ENCODE measurements at regions not wholly inside any gene's neighbourhood (a gene's known extent, or its start where the extent isn't known, plus 50 kb on each side); places are given as distances from the start of the nearest gene placed in this dataset.

DNA sequence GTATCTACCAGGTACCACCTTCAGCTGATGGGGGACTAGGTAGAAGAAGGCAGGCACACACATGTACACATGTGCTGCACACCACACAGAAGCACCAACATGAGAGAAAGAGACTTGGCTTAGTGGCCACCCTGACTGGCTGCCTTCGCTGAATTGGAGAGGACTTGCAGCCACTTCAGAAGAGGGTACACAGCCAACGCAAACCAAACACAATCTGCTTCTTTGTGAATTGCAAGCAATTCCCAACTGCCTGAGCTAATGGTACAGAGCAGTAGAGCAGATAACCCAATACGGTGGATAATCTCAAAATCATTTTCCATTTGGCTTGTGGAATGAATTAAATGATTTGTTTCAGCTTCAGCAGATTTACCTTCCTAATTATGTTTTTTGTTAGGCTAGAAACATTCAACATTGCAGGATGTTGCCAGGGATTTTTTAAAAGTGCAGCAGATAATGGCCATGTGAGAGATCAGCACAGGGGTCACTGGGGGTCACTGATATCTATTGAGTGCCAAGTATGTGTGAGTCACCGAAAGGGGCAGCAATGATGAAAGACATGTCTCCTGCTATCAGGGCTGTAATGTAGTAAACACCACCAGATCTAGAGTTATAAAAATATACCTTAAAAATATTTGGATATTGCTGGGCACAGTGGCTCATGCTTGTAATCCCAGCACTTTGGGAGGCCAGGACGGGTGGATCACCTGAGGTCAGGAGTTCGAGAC lies 652.6 kb downstream of the BCL11A start:
- ATAC-seq = no peak
- peaks cover 0 to 2% of the 10 kb centered on the region in 2 donors for H3K9me3 Mint-ChIP-seq
- H3K27ac Mint-ChIP-seq = no peak overlapping the region
- H3K36me3 Mint-ChIP-seq = no peaks in the 10 kb centered on the region
- no peak for DNase-seq (ENCODE audit: low spot score in 2 of 2)

- H3K9me3 Mint-ChIP-seq = peaks cover 0 to 7% of the 10 kb centered on the region in 2 donors
- H3K36me3 Mint-ChIP-seq = no peaks in the 10 kb centered on the region
- ATAC-seq (no peak), DNase-seq (ENCODE audit: low spot score in 2 of 2) (no peak)
- H3K27ac Mint-ChIP-seq = no peak overlapping the region
Measured at GRCh38 chr2:59899692-59900091, 653.8 kb downstream of the BCL11A start.

DNA sequence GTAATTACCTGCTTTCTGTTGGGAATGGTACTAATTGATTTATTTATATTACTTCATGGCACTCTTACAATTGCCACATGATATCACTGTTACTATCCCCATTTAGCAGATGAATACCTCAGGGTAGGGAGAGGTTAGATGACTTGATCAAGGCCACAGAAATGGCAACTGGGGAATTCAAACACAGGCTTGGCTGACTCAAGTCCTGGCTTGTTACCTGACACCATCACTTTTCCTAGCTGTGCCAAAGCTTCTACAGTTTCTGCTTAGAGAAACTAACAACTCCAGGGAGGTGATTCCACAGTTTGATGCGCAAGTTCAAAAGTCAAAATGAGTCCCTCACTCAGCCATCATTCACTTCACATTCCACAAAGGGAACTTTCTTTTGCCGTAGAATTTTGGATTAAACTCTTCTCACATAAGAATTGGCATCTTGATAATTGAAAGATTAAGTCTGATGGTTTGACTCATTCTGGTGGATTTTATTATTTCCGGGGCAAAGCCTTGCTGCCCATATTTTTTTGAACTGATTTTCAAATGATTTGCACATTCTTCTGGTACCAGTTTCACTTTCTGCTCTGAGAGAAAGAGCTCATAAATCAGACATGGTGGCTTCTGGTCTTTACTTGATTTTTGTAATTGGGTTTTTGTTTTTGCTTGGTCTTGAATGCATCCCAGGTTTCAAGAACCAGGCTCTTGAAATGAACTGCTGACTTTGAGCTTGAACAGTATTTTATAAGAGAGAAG lies 656.8 kb downstream of the BCL11A start:
- no peak for ATAC-seq
- no peak for DNase-seq (ENCODE audit: low spot score in 2 of 2)
- H3K9me3 Mint-ChIP-seq = peaks cover 0 to 7% of the 10 kb centered on the region in 2 donors
- H3K36me3 Mint-ChIP-seq = no peaks in the 10 kb centered on the region
- H3K27ac Mint-ChIP-seq = no peak overlapping the region

- Mint-ChIP-seq H3K27ac (no peak overlapping the region), H3K36me3 (peaks cover 4 to 6% of the 10 kb centered on the region in 2 donors), H3K9me3 (peaks cover 0 to 18% of the 10 kb centered on the region in 2 donors)
- ATAC-seq (no peak), DNase-seq (ENCODE audit: low spot score in 2 of 2) (no peak)
Measured at GRCh38 chr2:59893612-59894011, 659.8 kb downstream of the BCL11A start.

GRCh38 chr2:59892398-59892797 lies 661.1 kb downstream of the BCL11A start:
- Mint-ChIP-seq H3K27ac (no peak overlapping the region), H3K9me3 (peaks cover 0 to 18% of the 10 kb centered on the region in 2 donors), H3K36me3 (peaks cover 4 to 6% of the 10 kb centered on the region in 2 donors)
- DNase-seq (ENCODE audit: low spot score in 2 of 2) (no peak), ATAC-seq (no peak)

DNA sequence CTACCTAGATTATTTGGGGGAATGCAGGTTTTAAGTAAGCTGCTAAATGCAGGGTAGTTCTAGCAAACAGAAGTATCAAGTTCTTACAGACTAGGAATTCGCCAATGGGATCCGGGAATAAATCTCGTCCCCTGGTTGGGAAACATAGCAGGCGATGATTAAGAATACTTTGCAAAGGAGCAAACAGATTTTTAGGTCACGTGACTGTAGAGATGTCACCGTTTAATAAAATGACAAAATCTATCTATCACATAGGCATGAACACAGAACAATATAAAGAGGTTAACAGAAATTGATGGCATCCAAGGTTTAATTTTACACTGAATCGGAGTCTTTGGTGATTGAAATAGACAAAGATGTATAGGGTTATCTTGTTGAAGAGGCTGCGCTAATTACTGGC lies 664.1 kb downstream of the BCL11A start:
- H3K27ac Mint-ChIP-seq = no peak overlapping the region
- H3K9me3 Mint-ChIP-seq = peaks cover 0 to 11% of the 10 kb centered on the region in 2 donors
- DNase-seq (ENCODE audit: low spot score in 2 of 2) (no peak), ATAC-seq (no peak)
- peaks cover 4 to 6% of the 10 kb centered on the region in 2 donors for H3K36me3 Mint-ChIP-seq

DNA sequence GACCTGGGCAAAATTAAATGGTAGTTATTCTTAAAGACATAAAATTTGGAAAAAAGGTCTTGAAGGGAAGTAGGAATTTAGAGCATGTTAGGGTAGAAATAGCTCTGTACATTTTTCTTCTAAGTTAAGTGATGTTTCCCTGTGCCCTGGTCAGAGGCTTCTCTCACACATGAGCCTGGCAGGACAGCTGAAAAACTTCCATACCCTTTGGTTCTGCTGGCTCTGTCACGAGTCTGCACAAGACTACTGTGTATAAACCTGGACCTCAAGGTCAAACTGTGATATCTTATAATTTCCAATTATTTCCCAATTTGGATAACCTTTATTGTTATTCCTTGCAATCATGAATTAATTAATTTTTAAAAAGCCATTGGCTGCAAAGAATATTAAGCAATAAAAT lies 664.7 kb downstream of the BCL11A start:
- Mint-ChIP-seq H3K36me3 (peaks cover 4 to 6% of the 10 kb centered on the region in 2 donors), H3K9me3 (peaks cover 0 to 11% of the 10 kb centered on the region in 2 donors), H3K27ac (no peak overlapping the region)
- ATAC-seq = no peak
- DNase-seq (ENCODE audit: low spot score in 2 of 2) = no peak

- peaks cover 0 to 11% of the 10 kb centered on the region in 2 donors for H3K9me3 Mint-ChIP-seq
- H3K36me3 Mint-ChIP-seq = peaks cover 4 to 6% of the 10 kb centered on the region in 2 donors
- H3K27ac Mint-ChIP-seq = peak overlapping the region in 1 of 2 donors; percentile 74
- DNase-seq (ENCODE audit: low spot score in 2 of 2) (peak in 1 of 2 donors; percentile 50), ATAC-seq (peak; percentile 97 to 99)
Measured at GRCh38 chr2:59888015-59888414, 665.4 kb downstream of the BCL11A start.

GRCh38 chr2:59887366-59887765 lies 666.1 kb downstream of the BCL11A start:
- Mint-ChIP-seq H3K27ac (peak overlapping the region; percentile 32 to 74), H3K9me3 (peaks cover 0 to 11% of the 10 kb centered on the region in 2 donors), H3K36me3 (peaks cover 4 to 6% of the 10 kb centered on the region in 2 donors)
- no peak for DNase-seq (ENCODE audit: low spot score in 2 of 2)
- ATAC-seq = no peak

- Mint-ChIP-seq H3K9me3 (peaks cover 0 to 11% of the 10 kb centered on the region in 2 donors), H3K36me3 (peaks cover 4 to 6% of the 10 kb centered on the region in 2 donors), H3K27ac (peak overlapping the region in 1 of 2 donors; percentile 74)
- DNase-seq (ENCODE audit: low spot score in 2 of 2) (no peak), ATAC-seq (no peak)
Measured at GRCh38 chr2:59886759-59887158, 666.7 kb downstream of the BCL11A start.

DNA sequence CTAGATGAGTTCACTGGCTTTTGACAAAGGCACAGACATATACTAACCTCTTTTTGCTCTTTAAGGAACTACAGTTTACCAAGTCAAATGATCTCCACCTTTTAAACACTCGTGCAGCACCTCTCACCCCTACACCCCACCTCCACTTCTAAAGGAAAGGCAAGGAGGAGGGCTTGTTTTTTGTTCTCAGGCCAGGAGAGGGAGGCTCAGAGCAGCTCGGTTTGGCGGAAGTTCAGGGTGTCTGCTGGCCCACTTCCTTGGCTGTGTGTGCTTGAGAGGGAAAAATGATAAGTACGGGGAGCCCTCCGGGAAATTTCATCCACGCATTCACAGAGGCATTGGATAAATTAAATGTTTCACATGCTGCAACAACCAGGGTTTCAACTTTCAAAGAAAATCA lies 667.9 kb downstream of the BCL11A start:
- no peak for ATAC-seq
- H3K27ac Mint-ChIP-seq = no peak overlapping the region
- H3K9me3 Mint-ChIP-seq = peaks cover 0 to 4% of the 10 kb centered on the region in 2 donors

DNA sequence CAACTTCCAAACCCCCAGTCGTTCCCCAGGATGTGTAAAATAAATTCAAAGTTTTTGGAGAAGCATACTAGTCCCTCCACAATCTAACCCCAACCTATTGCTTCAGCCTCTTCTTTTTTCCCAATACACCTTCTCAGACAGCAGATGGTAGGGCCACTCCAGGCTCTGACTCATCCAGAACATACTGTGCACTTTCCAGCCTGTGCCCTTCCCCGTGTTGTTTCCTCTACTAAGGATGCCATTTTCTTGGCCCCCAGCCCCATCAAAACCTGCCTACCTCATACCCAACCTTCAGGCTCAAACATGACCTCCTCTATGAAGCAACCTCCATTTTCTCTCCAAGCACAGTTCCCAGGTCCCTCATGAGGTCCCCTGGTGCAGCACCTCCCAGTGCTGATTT lies 669.3 kb downstream of the BCL11A start:
- DNase-seq (ENCODE audit: low spot score in 2 of 2) = no peak
- no peaks in the 10 kb centered on the region for H3K9me3 Mint-ChIP-seq
- no peaks in the 10 kb centered on the region for H3K36me3 Mint-ChIP-seq
- ATAC-seq = no peak
- no peak overlapping the region for H3K27ac Mint-ChIP-seq

More for the DNA sequence above, 667.9 kb downstream of the BCL11A start:
- H3K36me3 Mint-ChIP-seq = peaks cover 4 to 6% of the 10 kb centered on the region in 2 donors
- no peak for DNase-seq (ENCODE audit: low spot score in 2 of 2)

GRCh38 chr2:59882822-59883221 lies 670.6 kb downstream of the BCL11A start:
- ATAC-seq (no peak), DNase-seq (ENCODE audit: low spot score in 2 of 2) (no peak)
- no peaks in the 10 kb centered on the region for H3K36me3 Mint-ChIP-seq
- no peaks in the 10 kb centered on the region for H3K9me3 Mint-ChIP-seq
- no peak overlapping the region for H3K27ac Mint-ChIP-seq

- DNase-seq (ENCODE audit: low spot score in 2 of 2) (no peak), ATAC-seq (no peak)
- no peaks in the 10 kb centered on the region for H3K9me3 Mint-ChIP-seq
- no peaks in the 10 kb centered on the region for H3K36me3 Mint-ChIP-seq
- no peak overlapping the region for H3K27ac Mint-ChIP-seq
Measured at GRCh38 chr2:59882279-59882678, 671.2 kb downstream of the BCL11A start.

- no peak for ATAC-seq
- Mint-ChIP-seq H3K9me3 (peaks cover 0 to 4% of the 10 kb centered on the region in 2 donors), H3K36me3 (no peaks in the 10 kb centered on the region), H3K27ac (peak overlapping the region in 1 of 2 donors; percentile 7)
- no peak for DNase-seq (ENCODE audit: low spot score in 2 of 2)
Measured at GRCh38 chr2:59881218-59881617, 672.2 kb downstream of the BCL11A start.

DNA sequence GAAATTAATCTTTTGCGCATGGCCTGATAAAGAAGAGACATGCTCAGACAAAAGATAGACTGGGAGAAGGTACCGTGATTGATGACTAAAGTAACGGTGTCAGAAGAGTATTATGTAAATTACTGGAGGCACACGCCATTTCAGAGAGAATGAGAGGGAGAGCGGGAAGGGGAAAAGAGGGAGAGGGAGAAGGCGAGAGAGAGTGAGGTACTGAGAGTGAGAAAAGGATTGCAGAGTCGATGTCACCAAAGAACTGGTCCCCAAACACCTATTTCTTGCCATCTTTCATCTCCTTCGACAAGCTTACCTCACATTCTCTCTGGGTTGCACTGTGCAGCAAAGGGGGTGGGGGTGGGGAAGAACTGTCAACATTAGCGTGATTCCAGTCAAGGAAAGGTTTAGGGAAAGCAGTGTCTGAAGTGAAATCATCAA lies 673.7 kb downstream of the BCL11A start:
- Mint-ChIP-seq H3K9me3 (peaks cover 0 to 5% of the 10 kb centered on the region in 2 donors), H3K27ac (no peak overlapping the region), H3K36me3 (no peaks in the 10 kb centered on the region)
- DNase-seq (ENCODE audit: low spot score in 2 of 2) (no peak), ATAC-seq (no peak)

DNA sequence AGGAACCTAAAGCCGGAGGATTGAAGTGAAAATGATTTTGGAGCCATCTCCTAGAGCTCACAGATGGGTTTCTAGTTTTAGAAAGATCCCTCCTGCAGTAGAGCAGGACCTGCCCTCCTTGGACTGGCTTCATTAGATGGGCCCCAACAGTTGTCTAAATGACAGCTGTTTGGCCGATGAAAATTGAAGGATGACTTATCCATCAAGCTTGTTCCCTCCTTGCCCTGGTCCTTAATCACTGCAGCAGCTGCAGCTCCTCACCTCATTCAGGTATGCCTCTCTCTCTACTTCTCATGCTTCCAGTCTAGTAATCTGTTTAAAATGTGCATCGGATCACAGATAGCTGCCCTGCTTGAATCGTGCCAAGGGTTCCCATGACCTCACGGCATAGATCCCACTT lies 677.6 kb downstream of the BCL11A start:
- Mint-ChIP-seq H3K27ac (no peak overlapping the region), H3K36me3 (no peaks in the 10 kb centered on the region), H3K9me3 (peaks cover 0 to 5% of the 10 kb centered on the region in 2 donors)
- DNase-seq (ENCODE audit: low spot score in 2 of 2) (no peak), ATAC-seq (no peak)
